ENCODE measurements at regions not wholly inside any gene's neighbourhood (a gene's known extent, or its start where the extent isn't known, plus 50 kb on each side); places are given as distances from the start of the nearest gene placed in this dataset.

DNA sequence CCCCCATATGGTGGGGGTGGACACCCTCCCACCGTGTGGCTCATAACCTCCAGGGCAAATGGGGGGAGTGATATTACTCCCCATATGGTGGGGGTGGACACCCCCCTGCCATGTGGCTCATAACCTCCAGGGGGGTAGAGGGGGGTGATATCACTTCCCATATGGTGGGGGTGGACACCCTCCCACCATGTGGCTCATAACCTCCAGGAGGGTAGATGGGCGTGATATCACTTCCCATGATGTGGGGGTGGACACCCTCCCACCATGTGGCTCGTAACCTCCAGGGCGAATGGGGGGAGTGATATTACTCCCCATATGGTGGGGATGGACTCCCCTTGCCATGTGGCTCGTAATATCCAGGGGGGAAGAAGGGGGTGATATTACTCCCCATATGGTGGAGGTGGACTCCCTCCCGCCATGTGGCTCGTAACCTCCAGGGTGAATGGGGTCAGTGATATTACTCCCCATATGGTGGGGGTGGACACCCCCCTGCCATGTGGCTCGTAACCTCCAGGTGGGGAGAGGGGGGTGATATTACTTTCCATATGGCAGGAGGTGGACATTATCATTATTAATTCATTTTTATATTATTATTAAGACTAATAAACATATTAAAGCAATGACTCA is 51.2 kb upstream of the OXA1L start:
- TF ChIP-seq POLR2A (IDR thresholded peaks at IDR 0.05) (no peak), EP300 (IDR thresholded peaks at IDR 0.05) (no peak)
- TF ChIP-seq, protein P1, sequence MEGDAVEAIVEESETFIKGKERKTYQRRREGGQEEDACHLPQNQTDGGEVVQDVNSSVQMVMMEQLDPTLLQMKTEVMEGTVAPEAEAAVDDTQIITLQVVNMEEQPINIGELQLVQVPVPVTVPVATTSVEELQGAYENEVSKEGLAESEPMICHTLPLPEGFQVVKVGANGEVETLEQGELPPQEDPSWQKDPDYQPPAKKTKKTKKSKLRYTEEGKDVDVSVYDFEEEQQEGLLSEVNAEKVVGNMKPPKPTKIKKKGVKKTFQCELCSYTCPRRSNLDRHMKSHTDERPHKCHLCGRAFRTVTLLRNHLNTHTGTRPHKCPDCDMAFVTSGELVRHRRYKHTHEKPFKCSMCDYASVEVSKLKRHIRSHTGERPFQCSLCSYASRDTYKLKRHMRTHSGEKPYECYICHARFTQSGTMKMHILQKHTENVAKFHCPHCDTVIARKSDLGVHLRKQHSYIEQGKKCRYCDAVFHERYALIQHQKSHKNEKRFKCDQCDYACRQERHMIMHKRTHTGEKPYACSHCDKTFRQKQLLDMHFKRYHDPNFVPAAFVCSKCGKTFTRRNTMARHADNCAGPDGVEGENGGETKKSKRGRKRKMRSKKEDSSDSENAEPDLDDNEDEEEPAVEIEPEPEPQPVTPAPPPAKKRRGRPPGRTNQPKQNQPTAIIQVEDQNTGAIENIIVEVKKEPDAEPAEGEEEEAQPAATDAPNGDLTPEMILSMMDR (IDR thresholded peaks at IDR 0.05) = no peak
